Colonic mucosa (tissue), 4 donors: ENCODE measurements at regions not wholly inside any gene's neighbourhood (a gene's known extent, or its start where the extent isn't known, plus 50 kb on each side); places are given as distances from the start of the nearest gene placed in this dataset.

Experiments used
- DNase-seq: peaks from one replicate; pipeline ENCODE4 v3.0.0-alpha.2; 2020
- H3K27ac ChIP-seq: fragments of 200-600 bp; one replicate; pipeline ENCODE4 v1.8.0; 2021
- H3K27me3 ChIP-seq: fragments of 200-600 bp; one replicate; pipeline ENCODE4 v1.8.0; 2021
- H3K36me3 ChIP-seq: fragments of 200-600 bp; one replicate; pipeline ENCODE4 v1.8.0; 2021
- H3K4me1 ChIP-seq: fragments of 200-600 bp; one replicate; pipeline ENCODE4 v1.8.0; 2021; ENCODE audit warnings: mild to moderate bottlenecking
- H3K4me3 ChIP-seq: fragments of 200-600 bp; one replicate; pipeline ENCODE4 v1.8.0; 2021
- H3K9ac ChIP-seq, 2 donors: one replicate each; pipeline ENCODE4 v1.7.0; 2013; ENCODE audit warnings: control low read depth in 2 of 2, low read depth in 2 of 2, low read length in 2 of 2
- H3K9me3 ChIP-seq: fragments of 200-600 bp; one replicate; pipeline ENCODE4 v1.8.0; 2021
- intact Hi-C: fragments of 100-400 bp; cut with DNase I; formaldehyde crosslinking; loops from one replicate; pipeline ENCODE4 v1.14.1; 2022
- TF ChIP-seq, protein P1 (sequence below): fragments of 200-600 bp; IDR thresholded peaks from one replicate; pipeline ENCODE4 v1.8.0; 2022; ENCODE audit warnings: antibody characterized with exemption, mild to moderate bottlenecking
- donor health status: healthy.
- donor health status: DM: no; HTN: no; CAD: no.
- donor health status: DM: no; HTN: no; CAD: no.

DNA sequence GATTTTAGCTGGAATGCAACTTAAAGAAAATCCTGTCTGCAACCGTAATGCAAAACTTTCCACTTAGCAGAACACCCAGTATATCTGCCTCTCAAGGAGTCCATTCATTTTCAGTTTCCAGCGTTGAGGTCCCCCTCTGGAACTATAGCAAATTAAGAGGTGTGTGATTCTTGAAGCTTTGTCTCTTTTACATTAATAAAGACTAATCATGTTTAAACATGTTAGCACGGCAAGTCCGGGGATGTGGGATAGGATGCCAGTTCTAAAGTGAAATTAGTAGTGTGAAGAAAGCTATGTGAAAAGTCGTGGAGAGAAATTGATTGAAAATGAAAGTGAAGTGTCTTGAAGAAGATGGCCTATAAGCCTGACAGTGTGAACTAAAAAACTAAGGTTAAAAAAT is 429.1 kb downstream of the NR2F1-AS1 start:
- H3K9ac ChIP-seq: no peak overlapping the region

DNA sequence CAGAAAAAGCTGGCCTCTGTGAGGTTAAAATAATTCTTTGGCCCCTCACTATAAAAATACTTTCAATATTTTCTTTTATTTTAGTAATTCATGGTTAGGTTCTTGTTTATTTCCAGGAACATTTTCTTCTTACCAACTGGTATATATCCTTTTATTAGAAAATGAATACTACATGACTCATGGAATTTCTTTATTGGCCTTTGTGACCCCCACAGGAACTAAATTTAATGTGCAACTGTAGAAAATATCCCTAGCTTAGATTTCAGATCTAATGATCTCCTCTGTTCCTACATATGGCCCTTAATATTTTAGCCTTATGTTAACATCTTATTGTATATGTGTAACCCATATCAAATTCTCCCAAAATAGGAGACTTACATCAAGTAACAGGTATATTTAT is 429.9 kb downstream of the NR2F1-AS1 start:
- TF ChIP-seq, protein P1, sequence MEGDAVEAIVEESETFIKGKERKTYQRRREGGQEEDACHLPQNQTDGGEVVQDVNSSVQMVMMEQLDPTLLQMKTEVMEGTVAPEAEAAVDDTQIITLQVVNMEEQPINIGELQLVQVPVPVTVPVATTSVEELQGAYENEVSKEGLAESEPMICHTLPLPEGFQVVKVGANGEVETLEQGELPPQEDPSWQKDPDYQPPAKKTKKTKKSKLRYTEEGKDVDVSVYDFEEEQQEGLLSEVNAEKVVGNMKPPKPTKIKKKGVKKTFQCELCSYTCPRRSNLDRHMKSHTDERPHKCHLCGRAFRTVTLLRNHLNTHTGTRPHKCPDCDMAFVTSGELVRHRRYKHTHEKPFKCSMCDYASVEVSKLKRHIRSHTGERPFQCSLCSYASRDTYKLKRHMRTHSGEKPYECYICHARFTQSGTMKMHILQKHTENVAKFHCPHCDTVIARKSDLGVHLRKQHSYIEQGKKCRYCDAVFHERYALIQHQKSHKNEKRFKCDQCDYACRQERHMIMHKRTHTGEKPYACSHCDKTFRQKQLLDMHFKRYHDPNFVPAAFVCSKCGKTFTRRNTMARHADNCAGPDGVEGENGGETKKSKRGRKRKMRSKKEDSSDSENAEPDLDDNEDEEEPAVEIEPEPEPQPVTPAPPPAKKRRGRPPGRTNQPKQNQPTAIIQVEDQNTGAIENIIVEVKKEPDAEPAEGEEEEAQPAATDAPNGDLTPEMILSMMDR: no peak
- Histone ChIP-seq H3K4me1 (no peaks in the 10 kb centered on the region), H3K9ac (no peak overlapping the region), H3K9me3 (no peaks in the 10 kb centered on the region), H3K36me3 (no peaks in the 10 kb centered on the region), H3K27ac (no peak overlapping the region), H3K4me3 (no peak overlapping the region), H3K27me3 (no peaks in the 10 kb centered on the region)
- intact Hi-C loops: no loop called here
- no peak for DNase-seq

More for the DNA sequence above, 429.1 kb downstream of the NR2F1-AS1 start:
- no peak for DNase-seq
- Histone ChIP-seq H3K4me3 (no peak overlapping the region), H3K27ac (no peak overlapping the region), H3K27me3 (no peaks in the 10 kb centered on the region), H3K4me1 (no peaks in the 10 kb centered on the region), H3K36me3 (no peaks in the 10 kb centered on the region), H3K9me3 (no peaks in the 10 kb centered on the region)
- intact Hi-C loops: no loop called here
- TF ChIP-seq, protein P1: no peak

DNA sequence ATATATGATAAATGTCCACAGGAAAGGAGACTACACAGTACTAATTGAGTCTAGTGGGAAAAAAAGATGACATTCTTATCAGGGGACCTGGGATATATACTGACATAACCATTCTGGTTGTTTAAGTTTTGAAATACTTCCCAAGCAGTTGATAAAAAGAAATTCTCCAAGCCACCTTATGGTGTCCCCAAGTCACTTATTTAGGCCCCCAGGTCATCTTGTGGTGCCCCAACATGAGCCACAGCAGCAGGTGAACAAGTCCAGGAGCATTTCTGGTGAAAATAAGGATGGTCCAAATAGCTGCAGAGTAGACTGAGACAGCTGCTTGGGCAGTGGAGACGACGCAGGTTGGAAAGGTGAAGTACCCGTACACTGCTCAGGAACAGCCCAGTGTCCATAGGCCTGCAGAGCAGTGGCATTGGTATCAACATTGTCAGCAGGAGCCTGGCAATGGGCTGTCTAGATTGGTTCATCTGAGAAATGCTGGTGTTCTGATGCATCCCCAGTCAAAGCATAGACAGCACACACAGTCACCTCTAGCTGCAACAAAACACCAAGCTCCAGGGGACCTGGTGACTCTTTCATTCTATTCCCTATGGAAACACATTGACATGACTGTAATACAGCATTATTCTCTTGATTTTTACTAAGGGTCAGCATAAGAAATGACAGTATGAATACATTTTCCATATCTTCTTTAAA is 430.6 kb downstream of the NR2F1-AS1 start:
- DNase-seq: no peak
- H3K4me1 ChIP-seq: no peaks in the 10 kb centered on the region
- no peaks in the 10 kb centered on the region for H3K36me3 ChIP-seq
- H3K27me3 ChIP-seq: no peaks in the 10 kb centered on the region
- TF ChIP-seq, protein P1: no peak
- H3K27ac ChIP-seq: no peak overlapping the region
- H3K9ac ChIP-seq: no peak overlapping the region
- intact Hi-C loops: no loop called here
- H3K4me3 ChIP-seq: no peak overlapping the region
- no peaks in the 10 kb centered on the region for H3K9me3 ChIP-seq

DNA sequence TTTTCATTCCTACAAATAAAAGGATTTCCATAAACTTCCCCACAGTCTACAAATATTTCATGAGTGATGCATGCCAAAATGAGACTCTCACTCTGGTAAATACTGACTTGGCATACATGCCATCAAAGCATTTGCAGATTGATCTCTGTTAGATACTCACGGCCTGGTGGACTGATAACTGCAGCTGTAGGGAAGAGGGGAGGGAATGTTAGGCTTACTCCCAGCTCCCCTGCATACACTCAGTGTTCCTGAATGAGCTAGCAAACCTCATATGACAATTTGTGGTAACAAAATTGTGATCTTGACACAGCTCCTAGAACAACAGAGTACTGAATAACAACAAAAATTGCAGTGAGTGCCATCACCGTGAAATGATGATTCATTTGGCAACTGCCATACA is 435.3 kb downstream of the NR2F1-AS1 start:
- Histone ChIP-seq H3K27ac (no peak overlapping the region), H3K27me3 (no peaks in the 10 kb centered on the region), H3K9ac (no peak overlapping the region), H3K36me3 (no peaks in the 10 kb centered on the region), H3K9me3 (no peaks in the 10 kb centered on the region), H3K4me3 (no peak overlapping the region), H3K4me1 (no peaks in the 10 kb centered on the region)
- TF ChIP-seq, protein P1: no peak
- no peak for DNase-seq
- intact Hi-C loops: no loop called here

GRCh38 chr5:93145019-93145418 is 436.0 kb downstream of the NR2F1-AS1 start:
- Histone ChIP-seq H3K36me3 (no peaks in the 10 kb centered on the region), H3K9ac (no peak overlapping the region), H3K4me1 (no peaks in the 10 kb centered on the region), H3K27ac (no peak overlapping the region), H3K27me3 (no peaks in the 10 kb centered on the region), H3K9me3 (no peaks in the 10 kb centered on the region), H3K4me3 (no peak overlapping the region)
- no peak for DNase-seq
- intact Hi-C loops: no loop called here
- TF ChIP-seq, protein P1: no peak
